GM21786 (cell line): ENCODE measurements at regions not wholly inside any gene's neighbourhood (a gene's known extent, or its start where the extent isn't known, plus 50 kb on each side); places are given as distances from the start of the nearest gene placed in this dataset.

Experiments
- ATAC-seq: cut with Tn5 transposase; IDR thresholded peaks from one replicate; pipeline ENCODE4 v1.9.1; 2021; ENCODE audit not compliant: unreplicated experiment

GRCh38 chr20:63128956-63129355, 87.0 kb downstream of the YTHDF1 start:
- no peak for ATAC-seq

DNA sequence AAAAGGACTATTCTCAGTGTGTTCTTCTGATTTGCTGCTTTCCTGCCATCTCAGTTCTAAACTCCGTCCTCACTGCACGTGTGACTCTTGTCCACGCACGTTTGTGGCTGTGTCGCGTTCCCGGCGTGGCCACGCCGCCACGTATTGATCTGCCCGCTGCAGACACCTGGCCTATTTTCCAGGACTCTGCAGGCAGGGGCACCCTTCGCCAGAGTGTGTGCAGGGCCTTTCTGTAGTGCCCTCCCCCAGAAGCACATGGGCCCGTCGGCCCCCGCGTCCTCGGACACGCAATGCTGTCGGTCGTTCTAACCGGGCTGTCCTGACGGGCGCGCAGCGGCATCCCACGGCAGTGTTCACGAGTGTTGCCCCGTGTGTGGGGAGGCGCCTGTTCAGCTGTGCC, 87.6 kb downstream of the YTHDF1 start:
- no peak for ATAC-seq

GRCh38 chr20:63127700-63128364, 88.1 kb downstream of the YTHDF1 start:
- no peak for ATAC-seq

DNA sequence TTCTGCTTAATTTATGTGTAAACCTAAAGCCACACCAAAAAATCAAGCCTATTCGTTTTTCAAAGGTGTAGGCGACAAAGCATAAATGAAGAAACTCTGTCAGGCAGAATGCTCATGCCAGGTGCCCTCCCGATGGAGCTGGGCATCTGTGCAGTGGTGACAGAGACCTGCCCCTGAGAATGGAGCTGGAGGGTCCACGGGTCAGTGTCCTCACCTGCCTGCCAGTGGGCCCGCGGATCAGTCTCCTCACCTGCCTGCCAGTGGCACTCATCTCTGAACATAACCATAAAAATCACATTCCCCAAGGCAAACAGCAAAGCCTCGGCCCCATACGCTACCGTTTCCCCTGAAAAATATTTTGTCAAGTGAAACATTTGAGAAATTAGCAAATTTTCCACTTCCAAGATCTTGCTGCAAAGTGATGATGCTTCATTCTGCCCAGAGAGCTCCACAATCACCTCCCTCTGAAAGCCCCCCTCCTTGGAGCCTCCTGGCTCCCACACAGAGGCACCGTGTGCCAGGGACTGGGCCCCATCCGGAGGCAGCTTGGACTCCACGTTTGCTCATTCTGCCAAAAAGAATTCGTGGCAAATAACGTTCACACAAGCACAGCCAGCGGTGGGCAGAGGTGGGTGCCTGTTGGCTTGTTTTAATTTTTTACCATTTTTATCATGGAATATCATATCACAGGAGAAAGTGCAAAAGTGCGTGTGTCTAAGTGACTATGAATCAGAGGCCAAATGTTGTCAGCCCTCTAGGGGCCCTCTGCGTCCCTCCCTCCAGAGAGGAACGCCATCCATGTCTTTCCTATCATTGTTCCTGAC, 88.8 kb downstream of the YTHDF1 start:
- ATAC-seq, result no peak

GRCh38 chr20:63125838-63126601, 89.9 kb downstream of the YTHDF1 start:
- no peak for ATAC-seq

- ATAC-seq, result no peak
These were observed 90.4 kb downstream of the YTHDF1 start for GRCh38 chr20:63125581-63125837.

DNA sequence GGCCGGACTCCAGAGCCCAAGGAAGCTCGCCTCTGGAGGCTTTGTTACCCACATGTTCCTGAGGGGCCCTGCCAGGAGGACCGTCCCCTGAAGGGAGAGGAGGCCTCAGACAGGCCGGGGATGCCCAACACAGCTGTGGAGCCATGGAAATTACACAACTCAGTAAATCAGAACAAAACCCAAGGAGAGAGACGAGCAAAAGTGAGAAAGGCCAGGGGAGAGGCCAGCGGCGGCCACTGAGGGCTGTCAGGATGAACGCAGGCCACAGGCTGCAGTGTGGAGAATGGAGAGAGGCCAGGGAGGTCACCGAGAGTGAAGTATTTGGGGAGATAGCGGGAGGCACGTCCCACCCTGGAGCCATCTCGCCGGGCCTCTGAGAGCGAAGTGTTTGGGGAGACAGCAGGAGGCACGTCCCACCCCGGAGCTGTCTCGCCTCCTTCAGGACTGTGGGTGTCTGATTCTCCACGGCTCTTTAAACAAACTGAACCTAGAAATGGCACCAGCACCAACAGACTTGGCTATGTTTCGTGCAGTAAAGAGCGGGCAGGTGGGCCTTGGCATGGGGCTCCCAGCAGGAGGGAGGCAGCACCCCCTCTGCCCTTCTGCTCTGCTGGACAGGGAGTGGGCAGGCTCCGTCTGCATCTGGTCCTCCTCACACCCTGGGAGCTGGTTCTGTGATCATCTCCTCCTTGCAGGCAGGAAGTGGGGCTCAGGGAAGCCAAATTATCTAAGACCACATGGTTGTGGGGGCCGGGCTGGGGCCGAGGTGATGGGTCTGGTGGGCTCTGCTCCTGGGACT, 91.0 kb downstream of the YTHDF1 start:
- ATAC-seq, result no peak

DNA sequence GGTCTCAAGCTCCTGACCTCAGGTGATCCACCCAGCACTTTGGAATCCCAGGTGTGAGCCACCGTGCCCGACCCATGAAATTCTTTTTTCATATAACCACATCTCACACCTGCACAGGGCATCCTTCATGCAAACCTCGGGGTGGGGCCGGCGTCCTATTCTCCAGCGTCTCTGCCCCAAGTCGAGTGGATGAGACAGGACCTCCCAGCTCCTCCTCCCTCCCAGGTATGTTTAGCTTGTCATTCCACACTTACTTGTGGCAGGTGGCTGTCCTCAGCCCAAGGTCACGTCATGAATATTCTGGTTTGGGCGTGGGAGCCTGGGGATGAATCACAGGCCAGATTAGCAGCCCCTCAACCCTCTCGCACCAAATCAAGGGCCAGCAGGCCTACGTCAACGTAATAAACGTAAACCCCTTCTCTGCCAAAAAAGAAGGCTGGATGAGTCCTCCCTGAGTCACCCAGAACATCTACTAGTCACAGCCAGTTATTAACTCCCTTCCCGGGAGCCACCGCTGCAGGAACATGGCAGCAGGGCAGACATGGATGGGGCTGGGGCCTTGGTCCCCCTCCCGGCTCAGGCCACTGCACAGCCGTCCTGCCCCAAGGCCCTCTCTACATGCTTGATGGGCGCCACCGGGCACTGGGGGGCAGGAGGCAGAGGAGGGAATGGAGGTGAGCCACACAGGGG, 91.7 kb downstream of the YTHDF1 start:
- ATAC-seq, result no peak

GRCh38 chr20:63123331-63123741, 92.6 kb downstream of the YTHDF1 start:
- no peak for ATAC-seq

DNA sequence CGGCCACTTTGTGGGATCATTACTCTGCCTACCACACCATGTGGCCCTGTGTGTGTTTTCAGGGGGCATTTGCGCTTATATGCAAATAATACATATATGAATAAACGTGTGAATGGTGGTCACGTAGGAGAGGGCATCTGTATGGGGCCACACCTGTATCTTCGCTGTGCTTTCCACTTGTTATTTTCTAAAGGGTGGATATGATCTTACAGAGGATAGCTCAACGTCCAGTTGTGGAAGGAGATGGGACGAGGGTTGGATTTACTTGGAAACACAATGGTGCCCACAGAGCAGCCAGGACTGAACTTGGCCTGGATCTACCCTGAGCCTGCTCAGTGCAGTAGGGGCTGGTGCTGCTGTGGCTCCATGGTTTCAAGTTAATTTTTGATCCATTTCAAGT, 93.3 kb downstream of the YTHDF1 start:
- ATAC-seq, result no peak

GRCh38 chr20:63121749-63122405, 94.1 kb downstream of the YTHDF1 start:
- ATAC-seq, result no peak

- no peak for ATAC-seq
These were observed 94.7 kb downstream of the YTHDF1 start for GRCh38 chr20:63121246-63121645.

- no peak for ATAC-seq
These were observed 95.2 kb downstream of the YTHDF1 start for GRCh38 chr20:63120808-63121090.

DNA sequence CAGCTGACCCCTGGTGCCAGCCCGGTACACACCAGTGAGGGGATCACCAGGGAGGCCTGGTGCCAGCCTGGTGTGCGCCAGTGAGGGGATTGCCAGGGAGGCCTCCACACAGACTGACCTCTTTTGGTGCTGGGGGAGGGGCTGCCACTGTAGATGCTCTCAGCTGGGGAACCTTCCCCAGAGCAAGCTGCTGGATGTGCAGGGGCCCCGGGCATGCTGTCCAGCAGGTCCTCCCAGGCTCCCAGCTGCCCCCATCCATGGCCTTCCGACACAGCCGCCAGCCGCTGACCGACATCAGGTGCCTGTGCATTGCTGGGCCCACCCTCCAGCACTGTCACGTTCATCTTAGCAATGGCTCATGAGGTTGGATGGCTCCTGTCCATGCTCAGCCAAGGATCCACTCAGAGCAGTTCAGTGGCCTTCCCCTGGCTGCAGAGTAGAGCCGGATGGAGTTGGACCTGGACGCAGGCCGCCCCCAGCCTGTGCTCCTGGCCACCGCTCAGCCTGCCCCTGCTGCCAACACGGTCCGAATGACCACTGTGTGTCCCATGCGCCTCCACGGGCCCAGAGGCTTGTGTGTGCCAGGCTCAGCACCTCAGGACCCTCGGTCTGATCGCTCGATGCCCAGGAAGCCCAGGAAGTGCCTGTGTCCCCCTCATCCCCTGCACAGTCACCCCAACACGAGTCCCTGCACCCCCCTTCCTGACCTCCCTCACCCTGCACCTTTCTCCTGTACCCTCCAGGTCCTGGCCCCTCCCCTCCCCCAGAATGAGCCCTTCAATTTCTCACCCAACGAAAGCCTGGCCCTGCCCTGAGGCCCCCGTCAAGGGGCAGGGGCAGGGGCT, 95.7 kb downstream of the YTHDF1 start:
- no peak for ATAC-seq

- ATAC-seq, result no peak
These were observed 96.6 kb downstream of the YTHDF1 start for GRCh38 chr20:63119121-63119962.

DNA sequence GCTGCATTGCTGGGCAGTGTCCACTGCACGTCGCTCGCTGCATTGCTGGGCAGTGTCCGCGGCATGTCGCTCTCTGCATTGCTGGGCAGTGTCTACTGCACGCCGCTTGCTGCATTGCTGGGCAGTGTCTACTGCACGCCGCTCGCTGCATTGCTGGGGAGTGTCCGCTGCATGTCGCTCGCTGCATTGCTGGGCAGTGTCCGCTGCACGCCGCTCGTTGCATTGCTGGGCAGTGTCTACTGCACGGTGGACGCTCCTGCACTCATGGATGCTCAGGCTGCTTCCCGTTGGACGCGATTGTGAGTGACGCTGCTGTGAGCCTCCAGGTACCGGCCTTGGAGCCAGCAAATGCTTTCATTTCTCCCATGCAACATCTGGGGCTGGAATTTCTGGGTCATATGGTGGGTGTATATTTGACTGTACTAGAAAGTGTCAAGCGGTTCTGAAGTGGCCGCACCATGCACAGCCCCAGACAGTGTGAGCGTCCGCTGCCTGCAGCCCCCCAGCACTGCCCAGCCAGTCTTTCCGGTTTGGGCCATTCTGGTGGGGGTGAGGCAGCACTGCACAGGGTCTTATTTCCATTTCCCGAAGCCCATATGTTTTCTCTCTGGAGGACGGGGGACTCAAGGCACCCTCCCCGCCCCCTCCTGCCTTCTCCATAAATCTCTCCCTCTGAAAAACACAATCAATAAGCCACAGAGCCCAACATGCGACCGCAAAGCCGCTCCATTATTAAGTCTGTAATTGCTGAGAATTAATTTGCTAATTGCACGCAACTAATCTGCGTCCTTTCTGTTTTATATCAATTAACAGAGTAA, 97.4 kb downstream of the YTHDF1 start:
- no peak for ATAC-seq

- no peak for ATAC-seq
These were observed 98.1 kb downstream of the YTHDF1 start for GRCh38 chr20:63117661-63118302.
